Uterus (tissue), 2 donors: ENCODE measurements at regions not wholly inside any gene's neighbourhood (a gene's known extent, or its start where the extent isn't known, plus 50 kb on each side); places are given as distances from the start of the nearest gene placed in this dataset.

Experiments used
- POLR2A ChIP-seq, 2 donors: fragments of 450-650 bp; IDR thresholded peaks; one replicate each; pipeline ENCODE4 v1.6.1; 2016; ENCODE audit warnings: antibody characterized with exemption in 2 of 2, mild to moderate bottlenecking in 1 of 2, moderate library complexity in 1 of 2
- TF ChIP-seq, protein P1 (sequence below), 4 experiments: fragments of 200-600 bp in 2 of 4; fragments of 450-650 bp in 2 of 4; sonication (generic) in 2 of 4; IDR thresholded peaks; one replicate each; pipeline ENCODE4 v1.5.1; 2016 to 2019; ENCODE audit warnings: antibody characterized with exemption in 4 of 4, mild to moderate bottlenecking in 2 of 4, moderate library complexity in 1 of 4

DNA sequence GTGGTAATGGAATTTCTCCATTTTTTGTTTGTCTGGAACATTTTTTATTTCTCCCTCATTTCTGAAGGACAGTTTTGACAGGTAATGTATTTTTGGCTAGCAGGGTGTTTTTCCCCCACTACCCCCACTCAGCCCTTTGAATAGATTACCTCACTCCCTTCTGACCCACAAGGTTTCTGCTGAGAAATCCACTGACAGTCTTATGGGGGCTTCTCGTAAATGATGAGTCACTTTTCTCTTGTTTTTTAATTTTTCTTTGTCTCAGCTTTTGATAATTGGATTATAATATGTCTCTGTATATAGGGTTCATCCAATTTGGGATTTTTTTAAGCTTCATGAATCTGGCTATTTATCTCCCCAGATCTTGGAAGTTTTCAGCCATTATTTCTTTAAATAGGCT is 74.7 kb upstream of the CCDC71L start:
- TF ChIP-seq, protein P1, sequence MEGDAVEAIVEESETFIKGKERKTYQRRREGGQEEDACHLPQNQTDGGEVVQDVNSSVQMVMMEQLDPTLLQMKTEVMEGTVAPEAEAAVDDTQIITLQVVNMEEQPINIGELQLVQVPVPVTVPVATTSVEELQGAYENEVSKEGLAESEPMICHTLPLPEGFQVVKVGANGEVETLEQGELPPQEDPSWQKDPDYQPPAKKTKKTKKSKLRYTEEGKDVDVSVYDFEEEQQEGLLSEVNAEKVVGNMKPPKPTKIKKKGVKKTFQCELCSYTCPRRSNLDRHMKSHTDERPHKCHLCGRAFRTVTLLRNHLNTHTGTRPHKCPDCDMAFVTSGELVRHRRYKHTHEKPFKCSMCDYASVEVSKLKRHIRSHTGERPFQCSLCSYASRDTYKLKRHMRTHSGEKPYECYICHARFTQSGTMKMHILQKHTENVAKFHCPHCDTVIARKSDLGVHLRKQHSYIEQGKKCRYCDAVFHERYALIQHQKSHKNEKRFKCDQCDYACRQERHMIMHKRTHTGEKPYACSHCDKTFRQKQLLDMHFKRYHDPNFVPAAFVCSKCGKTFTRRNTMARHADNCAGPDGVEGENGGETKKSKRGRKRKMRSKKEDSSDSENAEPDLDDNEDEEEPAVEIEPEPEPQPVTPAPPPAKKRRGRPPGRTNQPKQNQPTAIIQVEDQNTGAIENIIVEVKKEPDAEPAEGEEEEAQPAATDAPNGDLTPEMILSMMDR (IDR thresholded peaks at IDR 0.05), result no peak
- TF ChIP-seq POLR2A (IDR thresholded peaks at IDR 0.05), result no peak
